ENCODE measurements at regions not wholly inside any gene's neighbourhood (a gene's known extent, or its start where the extent isn't known, plus 50 kb on each side); places are given as distances from the start of the nearest gene placed in this dataset.

DNA sequence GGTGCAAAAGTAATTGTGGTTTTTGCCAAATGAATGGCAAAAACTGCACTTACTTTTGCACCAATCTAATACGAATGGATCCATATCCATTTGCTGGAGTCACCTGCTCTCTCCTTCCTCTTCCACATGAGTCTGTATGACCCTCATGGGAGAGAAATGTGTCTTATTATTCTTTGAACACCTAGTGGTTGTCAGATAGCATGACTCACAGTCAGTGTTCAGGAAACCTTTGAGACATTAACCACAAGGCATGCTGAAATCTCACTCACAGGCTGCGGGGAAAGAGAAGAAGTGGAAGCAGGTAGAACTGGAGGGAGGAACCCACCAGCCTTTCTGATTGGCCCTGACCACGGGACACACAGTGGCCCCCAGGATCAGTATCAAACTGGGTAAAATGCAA is 222.8 kb upstream of the KLF4 start (continued):
- no peak for TF ChIP-seq REST (IDR thresholded peaks at IDR 0.05)
- TF ChIP-seq YY1 (IDR thresholded peaks at IDR 0.05) = no peak
- no peak for TF ChIP-seq NR2F2 (IDR thresholded peaks at IDR 0.05)
- TF ChIP-seq FOXA1 (IDR thresholded peaks at IDR 0.05) = no peak
- TF ChIP-seq GABPA (IDR thresholded peaks at IDR 0.05 in 1 of 2, conservative IDR thresholded peaks at IDR 0.05 in 1 of 2) = no peak
- no peak for TF ChIP-seq HNF4G (IDR thresholded peaks at IDR 0.05)
- no peak for TF ChIP-seq TAF1 (conservative IDR thresholded peaks at IDR 0.05)

DNA sequence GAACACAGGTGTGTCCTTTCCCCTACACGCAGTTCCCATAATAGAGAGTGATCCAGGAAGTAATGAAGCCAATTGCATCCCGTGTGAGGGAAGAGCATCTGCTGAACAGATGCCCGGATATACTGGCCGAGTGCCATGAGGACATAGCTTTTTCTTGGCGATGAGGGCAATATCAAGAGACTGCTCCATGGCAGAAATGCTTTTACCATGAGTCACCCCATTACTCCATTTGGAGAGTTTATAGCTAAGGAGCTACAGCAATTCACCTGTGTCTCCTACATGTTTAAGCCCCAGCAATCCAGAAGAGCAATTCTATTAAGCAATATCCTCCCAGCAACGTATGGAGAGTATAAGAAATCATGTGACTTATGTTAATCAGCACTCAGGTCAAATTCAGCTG is 222.0 kb upstream of the KLF4 start:
- no peaks in the 10 kb centered on the region for H3K36me3 ChIP-seq (ENCODE audit: control insufficient read depth in 4 of 4, insufficient read depth in 3 of 4, low read depth in 1 of 4, low read length in 3 of 4)
- DNase-seq (ENCODE audit: low spot score) = no peak
- peaks cover 0 to 4% (median 0%) of the 10 kb centered on the region in 4 donors for H3K27me3 ChIP-seq (ENCODE audit: control insufficient read depth in 4 of 4, insufficient read depth in 4 of 4, low read length in 3 of 4)
- H3K4me3 ChIP-seq (ENCODE audit: low read depth in 1 of 3, low read length in 3 of 3) = no peak overlapping the region
- H3K4me1 ChIP-seq (ENCODE audit: control insufficient read depth in 4 of 4, insufficient read depth in 4 of 4, low read length in 3 of 4) = no peaks in the 10 kb centered on the region
- TF ChIP-seq YY1 (IDR thresholded peaks at IDR 0.05) (no peak), FOXA2 (IDR thresholded peaks at IDR 0.05) (no peak), HNF4A (conservative IDR thresholded peaks at IDR 0.05) (no peak), EGR1 (IDR thresholded peaks at IDR 0.05; ENCODE audit: low read depth in 2 of 2) (no peak), ATF3 (IDR thresholded peaks at IDR 0.05) (no peak), SP1 (IDR thresholded peaks at IDR 0.05) (no peak), RAD21 (IDR thresholded peaks at IDR 0.05) (no peak), FOXA1 (IDR thresholded peaks at IDR 0.05) (no peak), RXRA (IDR thresholded peaks at IDR 0.05) (no peak), TAF1 (conservative IDR thresholded peaks at IDR 0.05) (no peak), MAX (IDR thresholded peaks at IDR 0.05) (no peak), ZBTB33 (IDR thresholded peaks at IDR 0.05) (no peak), HNF4G (IDR thresholded peaks at IDR 0.05) (no peak)
- no peak overlapping the region for H3K27ac ChIP-seq (ENCODE audit: low read depth in 1 of 2, low read length in 2 of 2)
- WGBS = 50% methylated on average over 6 of the region's 6 CpGs
- H3K9me3 ChIP-seq (ENCODE audit: control insufficient read depth in 4 of 4, low read length in 3 of 4) = no peaks in the 10 kb centered on the region
- no peak overlapping the region for H3K9ac ChIP-seq (ENCODE audit: low read depth in 1 of 2, low read length in 2 of 2)

DNA sequence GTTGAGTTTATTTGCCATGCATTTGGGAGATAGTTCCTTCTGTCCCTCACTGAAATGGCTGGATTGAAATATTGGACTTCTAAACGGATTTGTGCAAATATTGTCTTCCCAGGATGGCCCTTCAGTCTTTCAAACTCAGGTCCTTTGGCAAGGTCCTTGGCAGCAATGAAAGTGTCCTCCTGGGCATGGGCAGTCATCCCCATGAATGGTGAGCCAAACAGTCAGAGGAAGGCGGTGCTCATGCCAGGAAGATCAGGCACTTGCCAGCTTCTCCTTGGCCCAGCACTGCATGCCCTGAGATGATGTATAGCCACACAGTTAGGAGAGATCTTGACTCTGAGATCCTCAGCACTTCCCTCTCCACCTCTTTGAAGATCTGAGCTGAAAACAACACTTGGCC is 221.4 kb upstream of the KLF4 start:
- H3K36me3 ChIP-seq (ENCODE audit: control insufficient read depth in 4 of 4, insufficient read depth in 3 of 4, low read depth in 1 of 4, low read length in 3 of 4) = no peaks in the 10 kb centered on the region
- H3K9me3 ChIP-seq (ENCODE audit: control insufficient read depth in 4 of 4, low read length in 3 of 4) = no peaks in the 10 kb centered on the region
- H3K9ac ChIP-seq (ENCODE audit: low read depth in 1 of 2, low read length in 2 of 2) = no peak overlapping the region
- no peak for DNase-seq (ENCODE audit: low spot score)
- no peak overlapping the region for H3K4me3 ChIP-seq (ENCODE audit: low read depth in 1 of 3, low read length in 3 of 3)
- 70% methylated on average over 2 of the region's 2 CpGs for WGBS
- no peak overlapping the region for H3K27ac ChIP-seq (ENCODE audit: low read depth in 1 of 2, low read length in 2 of 2)
- H3K27me3 ChIP-seq (ENCODE audit: control insufficient read depth in 4 of 4, insufficient read depth in 4 of 4, low read length in 3 of 4) = peaks cover 0 to 4% (median 0%) of the 10 kb centered on the region in 4 donors
- no peaks in the 10 kb centered on the region for H3K4me1 ChIP-seq (ENCODE audit: control insufficient read depth in 4 of 4, insufficient read depth in 4 of 4, low read length in 3 of 4)
- TF ChIP-seq GABPA (IDR thresholded peaks at IDR 0.05 in 1 of 2, conservative IDR thresholded peaks at IDR 0.05 in 1 of 2) (no peak), EGR1 (IDR thresholded peaks at IDR 0.05; ENCODE audit: low read depth in 2 of 2) (no peak), RXRA (IDR thresholded peaks at IDR 0.05) (no peak), FOXA1 (IDR thresholded peaks at IDR 0.05) (no peak)
